Left ventricle myocardium superior (tissue), 1 donor: ENCODE measurements at regions not wholly inside any gene's neighbourhood (a gene's known extent, or its start where the extent isn't known, plus 50 kb on each side); places are given as distances from the start of the nearest gene placed in this dataset.
"Not testable (repeated sequence)": the region's sequence is repeated elsewhere in the genome, so short reads cannot be mapped to it uniquely, and the experiment has no call there.

Source experiments
- ATAC-seq: fragments of 200-7000 bp; cut with Tn5 transposase; one replicate; pipeline ENCODE4 v1.9.1; 2020; ENCODE audit warnings: mild to moderate bottlenecking, moderate library complexity
- DNase-seq: peaks from one replicate; pipeline ENCODE4 v3.0.0-alpha.2; 2020
- intact Hi-C: fragments of 100-400 bp; cut with micrococcal nuclease; formaldehyde crosslinking; loops from one replicate; pipeline ENCODE4 v1.11.0; 2022
- donor health status: DM: no; HTN: yes; CAD: no; lungs with severe emphysema.

DNA sequence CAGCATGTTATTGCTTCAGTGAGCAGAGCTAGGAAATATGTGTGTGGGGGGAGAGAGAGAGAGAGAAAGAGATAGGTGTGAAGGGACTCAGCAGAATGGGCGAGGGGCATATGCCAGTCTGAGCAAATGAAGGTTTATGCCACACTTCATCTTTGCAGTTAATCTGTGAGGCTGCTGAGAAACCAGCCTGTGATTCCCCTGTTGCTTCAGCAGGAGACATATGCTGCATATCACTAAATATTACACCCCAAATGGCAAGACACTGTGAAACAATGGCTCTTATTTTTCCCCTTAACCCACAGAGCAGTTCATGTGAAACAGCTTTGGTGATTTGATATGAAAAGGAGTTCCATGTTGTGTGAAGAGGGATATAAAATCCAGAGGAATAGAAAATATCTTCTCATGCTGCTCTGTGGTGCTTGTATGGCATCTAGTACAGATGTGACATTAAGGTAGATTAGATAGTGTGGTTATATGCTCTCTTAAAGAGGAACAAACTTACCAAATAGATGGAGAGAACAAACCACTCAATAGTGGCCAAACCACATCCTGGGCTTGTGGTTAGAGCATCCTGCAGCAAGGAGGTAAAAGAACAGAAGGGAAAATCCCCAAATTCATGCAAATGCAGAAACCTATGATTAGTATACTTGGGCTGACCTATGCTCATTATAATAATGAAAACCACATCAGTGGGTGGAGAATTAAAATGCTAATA, 864.2 kb downstream of the FAM181B start:
- ATAC-seq: no peak

DNA sequence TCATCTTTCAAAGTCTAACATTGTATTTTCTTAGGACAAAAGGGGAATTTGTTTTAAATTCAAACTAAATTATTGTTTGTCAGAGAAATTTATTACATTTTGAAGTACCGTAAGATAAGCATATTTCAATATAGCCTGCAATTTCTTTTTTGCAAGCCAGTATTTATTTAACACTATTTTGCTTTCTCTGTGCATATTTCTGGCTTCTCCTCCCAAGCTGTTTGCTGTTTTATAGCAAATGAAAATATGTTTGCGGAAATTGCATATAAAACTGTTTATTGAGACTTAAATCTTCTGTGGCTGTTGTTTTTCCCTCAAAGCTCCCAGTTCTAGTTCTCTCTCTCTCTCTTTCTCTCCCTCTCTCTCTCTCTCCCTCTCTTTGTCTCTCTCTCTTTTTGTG, 866.8 kb downstream of the FAM181B start:
- intact Hi-C loops: no loop called here
- DNase-seq (no peak), ATAC-seq (no peak)

More for the DNA sequence above, 864.2 kb downstream of the FAM181B start:
- intact Hi-C loops: no loop called here
- no peak for DNase-seq

DNA sequence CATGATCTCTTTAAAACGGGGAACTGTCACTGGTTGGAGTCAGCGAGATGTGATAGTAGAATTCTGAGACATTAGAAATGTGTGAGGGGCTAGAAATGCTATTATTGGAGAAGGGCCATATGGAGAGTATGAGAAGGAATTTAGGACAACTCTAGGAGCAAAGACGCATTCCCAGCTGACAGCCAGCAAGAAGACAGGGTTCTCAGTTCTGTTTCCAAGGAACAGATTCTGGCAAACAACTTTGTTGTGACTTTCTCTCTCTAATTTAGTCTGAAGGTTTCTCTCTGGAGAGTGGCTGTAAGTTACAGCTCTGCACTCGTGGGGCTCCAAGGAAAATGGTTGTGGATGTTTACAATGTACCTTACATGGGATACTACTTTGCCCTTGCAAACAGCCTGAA, 876.3 kb downstream of the FAM181B start:
- ATAC-seq (no peak), DNase-seq (no peak)

DNA sequence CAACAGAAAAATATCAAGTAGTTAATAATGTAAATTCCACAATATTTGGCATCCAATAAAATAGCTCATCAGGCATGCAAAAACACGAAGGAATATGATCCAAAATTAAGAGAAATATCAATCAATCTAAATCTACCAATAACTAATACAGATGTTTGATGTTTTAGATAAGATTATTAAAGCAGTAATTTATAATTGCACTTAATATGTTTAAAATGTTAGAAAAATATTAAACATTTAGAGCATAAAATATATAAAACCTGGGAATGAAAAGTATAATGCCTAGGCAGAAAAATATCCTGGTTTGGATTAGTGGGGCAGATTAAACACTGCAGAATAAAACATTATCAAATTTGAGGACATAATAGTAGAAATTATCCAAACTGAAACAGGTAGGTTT, 879.9 kb downstream of the FAM181B start:
- ATAC-seq (no peak), DNase-seq (no peak)
- intact Hi-C loops: no loop called here

More for the DNA sequence above, 876.3 kb downstream of the FAM181B start:
- intact Hi-C loops: no loop called here

DNA sequence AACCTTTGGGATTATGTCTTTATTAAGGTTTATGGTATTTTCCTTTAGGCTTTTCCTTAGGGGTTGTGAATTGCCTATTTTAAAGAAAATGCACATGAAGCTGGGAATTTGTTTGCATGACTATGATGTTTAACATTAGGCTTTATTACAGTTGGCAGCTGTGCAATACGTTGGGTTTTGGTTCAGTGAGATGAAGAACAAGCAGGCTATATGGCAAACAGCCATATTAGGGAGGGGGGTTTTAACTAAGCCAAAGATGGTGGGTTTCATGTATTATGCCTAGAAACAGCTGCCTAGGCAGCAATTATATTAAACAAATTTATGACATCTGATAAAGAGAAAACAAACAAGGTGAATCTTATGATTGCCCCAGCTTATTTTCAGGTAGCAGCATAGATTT, 880.8 kb downstream of the FAM181B start:
- DNase-seq (no peak), ATAC-seq (no peak)

DNA sequence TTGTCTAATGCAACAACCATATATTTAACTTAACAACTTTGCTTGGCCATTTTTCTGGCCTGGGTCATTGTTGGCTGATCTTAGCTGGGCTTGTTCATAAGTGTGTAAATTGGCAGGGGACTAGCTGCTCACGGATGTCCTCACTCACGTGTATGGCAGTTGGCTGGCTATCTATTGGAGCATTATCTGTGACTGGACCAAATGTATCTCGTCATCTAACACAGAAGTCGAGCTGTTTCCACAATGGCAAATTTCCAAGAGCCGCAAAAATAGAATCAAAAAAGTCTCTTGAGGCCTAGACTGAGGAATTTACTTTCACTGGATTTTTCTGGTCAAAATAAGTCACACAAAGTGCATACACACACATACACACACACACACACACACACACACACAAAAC, 893.3 kb downstream of the FAM181B start:
- intact Hi-C loops: no loop called here
- ATAC-seq (no peak), DNase-seq (no peak)

More for the DNA sequence above, 880.8 kb downstream of the FAM181B start:
- intact Hi-C loops: no loop called here

DNA sequence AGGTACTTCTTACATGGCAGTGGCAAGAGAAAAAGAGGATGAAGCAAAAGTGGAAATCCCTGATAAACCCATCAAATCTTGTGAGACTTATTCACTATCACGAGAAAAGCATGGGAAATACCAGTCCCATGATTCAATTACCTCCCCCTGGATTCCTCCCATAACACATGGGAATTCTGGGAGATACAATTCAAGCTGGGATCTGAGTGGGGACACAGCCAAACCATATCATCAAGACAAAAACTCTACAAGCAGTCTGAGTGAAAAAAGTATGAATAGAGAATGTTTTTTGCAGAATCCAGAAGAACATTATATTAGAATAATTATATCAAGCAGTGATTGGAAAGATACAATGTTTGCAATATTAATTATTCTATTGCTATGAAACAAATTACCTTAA, 893.7 kb downstream of the FAM181B start:
- DNase-seq (no peak), ATAC-seq (no peak)
- intact Hi-C loops: no loop called here

DNA sequence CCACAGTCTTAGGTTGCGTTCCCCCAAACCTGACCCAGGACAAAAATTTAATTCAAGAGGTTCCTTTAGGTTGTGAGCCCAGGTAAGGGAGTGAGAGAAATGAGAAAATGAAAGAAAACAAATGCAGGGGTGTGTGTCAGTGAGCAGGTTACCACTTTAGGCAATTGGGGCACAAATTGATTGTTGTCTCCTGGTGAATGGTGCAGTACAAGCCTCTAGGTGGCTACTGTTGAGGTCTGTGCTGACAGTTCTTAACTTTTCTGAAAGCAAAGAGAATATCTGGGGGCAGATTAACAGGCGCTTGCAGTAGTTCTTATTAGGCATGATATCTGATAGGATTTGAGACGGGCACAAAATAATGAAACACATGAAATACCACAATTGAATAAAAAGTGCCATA, 894.6 kb downstream of the FAM181B start:
- ATAC-seq (no peak), DNase-seq (no peak)

DNA sequence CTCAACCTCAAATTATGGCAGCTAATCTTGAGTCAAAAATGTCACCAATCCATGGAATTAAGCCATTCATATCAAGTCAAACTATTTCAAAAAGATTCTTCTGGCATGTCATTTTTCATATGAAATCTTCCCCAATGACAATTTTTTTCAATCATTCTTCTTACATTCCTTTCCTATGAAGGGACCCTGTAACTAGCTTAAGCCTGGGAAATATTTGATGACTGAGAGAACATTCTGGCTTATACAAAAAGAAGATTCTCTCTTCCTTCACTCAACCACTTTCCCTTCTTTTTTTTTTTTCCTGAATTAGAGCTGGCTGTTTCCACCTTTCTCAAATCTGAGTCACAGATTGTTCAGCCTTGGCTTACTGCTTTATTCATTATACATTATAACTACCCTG, 903.7 kb downstream of the FAM181B start:
- no peak for DNase-seq
- intact Hi-C loops: no loop called here

More for the DNA sequence above, 894.6 kb downstream of the FAM181B start:
- intact Hi-C loops: no loop called here

DNA sequence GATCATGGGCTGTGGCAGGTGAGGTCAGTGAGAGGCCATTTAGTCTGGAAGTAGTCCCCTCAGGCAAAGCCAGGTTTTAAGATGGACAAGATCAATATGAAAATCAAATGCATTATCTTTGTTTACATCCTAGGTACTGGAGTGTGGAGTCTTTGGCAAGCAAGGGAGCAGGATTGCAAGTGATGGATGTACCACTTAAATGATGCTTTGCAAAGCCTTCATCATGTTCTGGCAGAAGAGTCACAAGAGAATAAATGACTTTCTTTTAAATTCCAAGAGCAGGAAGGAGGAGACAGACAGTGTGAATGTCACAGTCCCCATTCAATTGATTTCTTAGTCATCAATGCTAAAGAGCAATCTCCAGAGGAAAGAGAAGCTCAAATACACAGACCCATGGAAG, 908.3 kb downstream of the FAM181B start:
- intact Hi-C loops: no loop called here
- ATAC-seq: no peak

More for the DNA sequence above, 903.7 kb downstream of the FAM181B start:
- ATAC-seq: no peak

DNA sequence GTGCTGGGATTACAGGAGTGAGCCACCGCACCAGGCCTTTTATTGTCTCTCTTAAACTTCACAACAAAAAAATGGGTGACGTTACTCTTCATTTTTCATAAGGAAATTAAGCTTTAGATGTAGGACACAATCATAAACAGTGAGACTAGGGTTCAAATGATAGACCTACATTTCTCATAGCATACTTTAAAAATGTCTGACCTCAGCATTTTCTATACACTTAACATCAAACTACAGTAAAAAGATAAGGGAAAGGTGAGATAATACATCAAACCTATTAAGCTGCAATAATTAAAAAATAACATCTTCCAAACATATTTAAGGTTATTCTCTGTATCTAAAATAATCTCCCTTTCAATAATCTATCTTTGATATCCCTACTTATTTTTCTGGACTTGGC, 914.2 kb downstream of the FAM181B start:
- no peak for DNase-seq
- no peak for ATAC-seq
- intact Hi-C loops: no loop called here

More for the DNA sequence above, 908.3 kb downstream of the FAM181B start:
- no peak for DNase-seq

DNA sequence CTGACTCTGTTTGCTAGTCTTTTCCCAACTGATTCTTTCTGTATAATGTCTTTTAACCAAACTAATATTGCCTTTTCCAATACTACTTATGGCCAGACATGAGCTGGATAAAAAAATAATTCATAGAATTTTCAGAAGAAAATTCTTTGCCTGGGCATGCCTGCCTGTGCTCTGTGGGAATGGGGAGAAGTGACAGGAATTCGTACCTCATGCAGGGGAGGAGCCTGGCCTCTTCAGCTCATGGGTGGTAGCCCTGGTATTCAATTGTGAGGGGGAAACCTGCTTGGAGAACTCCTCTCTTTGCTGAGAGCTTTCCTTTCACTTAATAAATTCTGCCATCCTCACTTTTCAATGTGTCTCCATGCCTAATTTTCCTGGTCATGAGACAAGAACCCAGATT, 928.8 kb downstream of the FAM181B start:
- intact Hi-C loops: no loop called here
- DNase-seq (no peak), ATAC-seq (no peak)

DNA sequence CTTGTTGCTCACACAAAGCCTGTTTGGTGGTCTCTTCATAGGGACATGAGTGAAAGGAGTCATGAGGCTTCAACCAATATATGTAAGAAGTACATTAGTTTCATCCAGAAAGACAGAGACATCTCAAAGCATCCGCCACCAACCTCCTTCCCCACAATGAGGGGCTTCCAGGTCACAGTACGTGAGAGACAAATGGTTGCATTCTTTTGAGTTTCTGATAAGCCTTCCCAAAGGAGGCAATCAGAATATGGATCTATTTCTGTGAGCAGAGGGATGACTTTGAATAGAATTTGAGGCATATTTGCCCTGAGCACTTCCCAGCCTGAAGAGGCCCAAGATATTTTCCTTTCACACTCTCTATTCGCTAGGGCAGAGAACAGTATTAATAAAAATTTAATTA, 931.1 kb downstream of the FAM181B start:
- DNase-seq (no peak), ATAC-seq (no peak)
- intact Hi-C loops: no loop called here

DNA sequence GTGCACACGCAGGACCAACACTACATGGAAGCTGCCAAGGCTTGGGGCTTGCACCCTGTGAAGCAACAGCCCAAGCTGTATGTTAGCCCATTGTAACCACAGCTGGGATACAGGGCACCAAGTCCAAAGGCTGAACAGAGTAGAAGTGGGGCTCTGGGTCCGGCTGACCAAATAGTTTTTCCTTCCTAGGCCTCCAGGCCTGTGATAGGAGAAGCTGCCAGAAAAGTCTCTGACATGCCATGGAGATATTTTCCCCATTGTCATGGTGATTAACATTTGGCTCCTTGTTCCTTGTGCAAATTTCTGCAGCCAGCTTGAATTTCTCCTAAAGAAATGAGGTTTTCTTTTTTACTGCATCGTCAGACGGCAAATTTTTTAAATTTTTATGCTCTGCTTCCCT, 941.2 kb downstream of the FAM181B start:
- intact Hi-C loops: no loop called here
- ATAC-seq (no peak), DNase-seq (no peak)

DNA sequence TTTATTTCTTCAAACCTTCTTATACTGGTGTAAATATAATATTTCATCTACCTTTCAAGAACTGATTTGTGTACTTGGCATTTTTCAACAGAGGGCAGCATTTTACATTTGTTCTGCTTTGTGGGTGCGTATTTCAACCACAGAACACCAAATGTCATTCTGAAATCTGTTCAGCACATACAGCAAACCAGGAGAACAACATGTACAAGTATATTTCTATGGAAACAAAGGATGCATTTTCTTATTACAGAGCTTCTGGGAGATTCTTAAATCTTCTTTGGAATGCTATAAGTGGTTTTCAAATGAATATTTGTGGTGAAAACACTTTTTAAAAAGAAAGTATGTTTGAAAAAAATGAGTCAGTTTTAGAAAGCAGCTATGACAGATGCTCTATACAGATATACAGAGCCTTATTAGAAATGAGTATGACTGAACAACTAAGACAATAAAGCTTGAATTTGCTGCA, 946.0 kb downstream of the FAM181B start:
- intact Hi-C loops: no loop called here
- no peak for ATAC-seq
- DNase-seq: no peak

DNA sequence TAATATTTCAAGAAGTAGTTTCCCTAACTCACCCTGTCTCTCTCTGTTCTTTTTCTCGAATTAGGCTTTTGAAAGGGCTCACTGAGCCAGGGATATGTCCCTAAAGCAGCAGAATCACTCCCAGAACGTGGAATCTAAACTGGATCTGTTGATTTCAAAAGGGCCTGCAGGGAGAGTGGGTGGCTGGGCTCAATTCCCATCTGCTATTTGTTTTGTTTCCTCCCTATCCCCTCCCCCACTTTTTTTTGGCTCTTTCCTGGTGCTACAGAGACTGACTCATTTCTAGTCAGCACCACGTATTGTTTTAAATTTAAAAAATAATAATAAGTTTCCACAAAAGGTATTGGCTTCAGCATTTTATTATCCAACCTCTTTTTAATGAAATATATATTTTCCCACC, 961.5 kb downstream of the FAM181B start:
- DNase-seq (no peak), ATAC-seq (no peak)
- intact Hi-C loops: no loop called here

DNA sequence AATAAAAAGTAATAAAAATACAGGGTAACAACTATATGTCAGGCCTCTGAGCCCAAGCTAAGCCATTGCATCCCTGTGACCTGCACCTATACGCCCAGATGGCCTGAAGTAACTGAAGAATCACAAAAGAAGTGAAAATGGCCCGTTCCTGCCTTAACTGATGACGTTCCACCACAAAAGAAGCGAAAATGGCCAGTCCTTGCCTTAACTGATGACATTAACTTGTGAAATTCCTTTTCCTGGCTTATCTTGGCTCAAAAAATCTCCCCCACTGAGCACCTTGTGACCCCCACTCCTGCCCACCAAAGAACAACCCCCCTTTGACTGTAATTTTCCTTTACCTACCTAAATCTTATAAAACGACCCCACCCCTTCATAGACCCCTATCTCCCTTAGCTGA, 963.8 kb downstream of the FAM181B start:
- ATAC-seq, DNase-seq, intact Hi-C loops: not testable (repeated sequence)

DNA sequence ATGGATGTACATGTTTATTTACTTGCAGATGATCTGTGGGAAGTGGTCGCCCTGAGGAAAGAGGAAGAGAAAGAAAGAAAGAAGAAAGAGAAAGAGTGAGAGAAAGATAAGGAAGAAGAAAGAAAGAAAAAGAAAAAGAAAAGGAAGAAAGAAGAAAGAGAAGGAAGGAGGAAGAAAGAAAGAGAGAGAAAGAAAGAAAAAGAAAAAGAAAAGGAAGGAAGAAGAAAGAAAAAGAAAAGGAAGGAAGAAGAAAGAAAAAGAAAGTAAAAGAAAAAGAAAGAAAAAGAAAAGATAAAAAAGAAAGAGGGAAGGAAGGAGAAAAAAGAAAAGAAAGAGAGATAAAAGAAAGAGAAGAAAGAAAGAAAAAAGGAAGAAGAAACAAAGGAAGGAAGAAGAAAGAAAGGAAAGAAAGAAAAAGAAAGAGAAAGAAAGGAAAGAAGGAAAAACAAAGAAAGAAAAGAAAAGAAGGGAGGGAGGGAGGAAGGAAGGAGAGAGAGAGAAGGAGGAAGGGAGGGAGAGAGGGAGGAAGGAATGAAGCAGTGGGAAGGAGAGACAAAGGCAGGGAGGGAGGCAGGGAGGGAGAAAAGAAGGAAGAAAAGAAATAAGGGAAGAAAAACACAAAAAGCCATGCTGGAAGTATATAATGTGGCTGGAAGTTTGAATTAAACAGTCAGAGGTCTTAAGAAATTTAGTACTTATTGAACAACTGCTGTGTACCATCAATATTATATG, 976.6 kb downstream of the FAM181B start:
- intact Hi-C loops: no loop called here
- no peak for ATAC-seq
- no peak for DNase-seq

DNA sequence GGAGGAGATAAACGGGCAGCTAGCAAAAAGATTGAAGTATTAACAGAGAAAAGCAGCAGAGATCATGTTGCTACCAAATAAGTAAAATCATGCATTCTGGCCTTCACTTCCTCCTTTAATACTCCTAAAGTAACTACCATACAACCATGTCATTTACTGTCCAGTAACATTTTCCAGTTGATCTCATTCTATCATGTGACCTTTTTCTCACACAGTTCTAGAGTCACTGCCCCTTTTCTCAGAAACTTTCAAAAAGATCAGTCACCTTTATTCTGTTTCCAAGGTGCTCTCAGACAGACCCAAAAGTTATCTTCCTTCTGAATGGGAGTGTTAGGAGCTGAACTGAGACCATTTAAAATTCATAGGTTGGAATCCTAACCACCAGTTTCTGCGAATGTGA, 984.4 kb downstream of the FAM181B start:
- no peak for ATAC-seq
- intact Hi-C loops: no loop called here
- no peak for DNase-seq

DNA sequence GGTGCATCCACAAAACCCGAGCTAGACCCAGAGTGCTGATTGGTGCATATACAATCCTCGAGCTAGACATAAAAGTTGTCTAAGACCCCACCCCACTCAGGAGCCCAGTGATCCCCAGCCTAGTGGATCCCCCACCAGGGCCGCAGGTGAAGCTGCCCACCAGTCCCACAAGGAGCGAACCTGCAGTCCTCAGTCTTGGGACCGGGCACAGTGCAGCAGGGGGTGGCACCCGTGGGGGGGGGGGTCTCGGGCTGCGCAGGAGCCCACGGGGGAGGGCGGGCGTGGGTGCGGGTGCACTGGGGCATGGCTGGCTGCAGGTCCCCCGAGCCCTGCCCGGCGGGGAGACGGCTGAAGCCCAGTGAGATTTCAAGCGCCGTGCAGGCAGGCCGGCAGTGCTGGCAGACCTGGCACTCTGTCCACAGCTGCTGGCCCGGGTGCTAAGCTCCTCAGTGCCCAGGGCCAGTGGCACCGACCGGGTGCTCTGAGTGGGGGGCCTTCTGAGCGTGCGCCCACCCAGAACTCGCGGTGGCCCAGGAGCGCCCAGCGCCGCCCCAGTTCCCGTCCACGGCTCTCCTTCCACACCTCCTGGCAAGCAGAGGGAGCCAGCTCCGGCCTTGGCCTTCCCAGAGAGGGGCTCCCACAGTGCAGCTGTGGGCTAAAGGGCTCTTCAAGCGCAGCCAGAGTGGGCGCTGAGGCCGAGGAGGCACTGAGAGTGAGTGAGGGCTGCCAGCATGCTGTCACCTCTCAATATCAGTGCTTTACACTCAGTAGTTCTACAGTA, 989.1 kb downstream of the FAM181B start:
- no peak for ATAC-seq
- intact Hi-C loops: no loop called here
- DNase-seq: no peak
